GM19043 (cell line): ENCODE measurements at regions not wholly inside any gene's neighbourhood (a gene's known extent, or its start where the extent isn't known, plus 50 kb on each side); places are given as distances from the start of the nearest gene placed in this dataset.

Source experiments
- ATAC-seq: cut with Tn5 transposase; IDR thresholded peaks from one replicate; pipeline ENCODE4 v1.9.1; 2021; ENCODE audit warnings: low read depth; ENCODE audit not compliant: unreplicated experiment

DNA sequence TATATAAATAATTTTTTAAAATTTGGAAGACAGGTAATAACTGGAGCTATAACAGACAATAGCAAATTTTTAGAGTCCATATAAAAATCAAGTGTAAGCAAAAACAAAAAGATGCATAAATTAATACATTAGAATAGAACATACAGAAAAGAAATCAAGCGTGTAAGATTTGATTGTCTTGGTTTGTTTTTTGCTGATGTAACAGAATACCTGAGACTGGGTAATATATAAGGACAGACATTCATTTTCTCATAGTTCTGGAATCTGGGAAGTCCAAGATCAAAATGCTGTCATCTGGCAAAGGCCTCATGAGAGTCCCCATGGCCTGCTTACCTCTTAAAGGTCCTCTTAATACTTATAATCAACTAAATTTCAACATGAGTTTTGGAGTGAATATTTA lies 1010.1 kb downstream of the CDH18 start:
- ATAC-seq, result no peak

DNA sequence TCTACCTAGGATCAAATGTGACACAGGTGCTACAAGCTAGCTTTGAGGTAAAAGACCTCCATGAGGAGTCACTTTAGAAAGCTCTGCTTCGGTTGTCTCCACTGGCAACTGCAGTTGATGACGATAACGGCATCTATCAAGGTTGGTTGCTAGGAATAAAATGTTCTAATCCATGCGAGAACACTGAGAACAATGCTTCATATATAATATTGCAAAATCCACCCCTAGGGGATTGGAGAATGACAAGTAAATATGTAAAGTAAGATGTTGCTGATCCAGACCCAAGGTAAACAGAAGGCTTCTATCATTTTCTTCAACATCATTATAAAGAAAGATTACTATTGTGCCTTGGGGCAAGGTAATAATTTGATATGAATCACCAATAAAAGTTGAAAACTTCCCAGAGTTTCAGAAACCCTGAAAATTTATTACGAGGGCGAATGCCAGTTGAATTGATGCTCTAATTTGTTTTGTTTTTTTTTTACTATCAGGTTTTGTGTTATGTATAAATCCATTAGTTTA lies 1003.4 kb downstream of the CDH18 start:
- ATAC-seq, result no peak

DNA sequence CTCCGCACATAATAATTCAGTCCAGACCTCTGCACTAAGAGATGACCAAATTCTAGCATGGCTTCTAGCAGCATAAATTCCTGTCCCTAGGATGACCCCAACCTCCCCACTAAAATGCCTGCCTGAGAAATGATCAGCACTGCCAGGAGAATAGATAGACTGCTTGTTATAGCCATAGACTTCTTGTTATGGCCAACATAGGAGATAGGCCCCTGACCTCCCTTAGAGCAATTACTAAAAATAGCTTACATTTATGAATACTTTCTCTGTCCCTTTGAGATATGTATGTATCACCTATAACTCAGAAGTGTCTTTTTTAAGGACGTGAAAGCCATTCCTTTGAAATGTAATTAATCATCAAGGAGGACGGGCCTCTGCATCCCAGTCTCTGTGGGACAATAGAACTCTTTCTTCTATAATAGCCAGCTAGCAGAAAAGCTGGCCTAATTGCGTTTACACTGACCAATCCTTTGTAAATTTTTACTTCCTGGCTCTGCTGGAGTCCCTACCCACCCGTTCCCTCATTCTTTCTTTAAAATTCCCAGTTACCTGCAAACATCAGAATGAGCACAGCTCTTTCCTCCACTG lies 1002.7 kb downstream of the CDH18 start:
- no peak for ATAC-seq

DNA sequence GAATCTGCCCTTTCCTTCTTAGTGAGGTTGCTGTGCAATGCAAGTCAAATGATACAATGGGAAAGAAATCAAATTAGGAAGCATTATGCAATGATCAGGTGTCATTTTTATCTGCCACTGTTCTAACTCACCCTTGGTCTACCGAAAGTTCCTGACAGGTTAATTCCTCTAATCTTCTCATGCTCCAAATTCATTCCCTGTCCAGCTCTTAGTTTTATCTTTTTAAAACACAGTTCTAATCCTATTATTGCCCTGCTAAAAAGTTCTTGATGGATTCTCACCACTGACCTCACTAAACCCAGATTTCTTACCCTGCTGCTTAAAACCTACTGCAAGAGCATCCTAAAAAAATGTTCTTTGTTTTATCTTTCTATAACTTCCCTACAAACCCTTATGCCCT lies 1000.9 kb downstream of the CDH18 start:
- no peak for ATAC-seq

DNA sequence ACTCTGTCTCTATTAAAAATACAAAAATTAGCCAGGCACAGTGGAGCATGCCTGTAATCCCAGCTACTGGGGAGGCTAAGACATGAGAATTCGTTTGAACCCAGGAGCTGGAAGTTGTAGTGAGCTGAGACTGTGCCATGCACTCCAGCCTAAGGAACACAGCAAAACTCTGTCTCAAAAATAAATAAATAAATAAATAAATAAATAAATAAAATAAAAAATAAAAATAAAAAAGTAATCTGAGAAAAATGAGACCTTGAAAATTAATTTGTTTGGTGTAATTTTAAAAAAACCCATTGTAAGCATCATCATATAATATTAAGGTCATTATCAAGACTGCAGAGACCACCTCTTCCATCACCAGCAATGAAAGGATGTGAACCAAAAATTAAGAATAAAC lies 997.1 kb downstream of the CDH18 start:
- ATAC-seq, result no peak

DNA sequence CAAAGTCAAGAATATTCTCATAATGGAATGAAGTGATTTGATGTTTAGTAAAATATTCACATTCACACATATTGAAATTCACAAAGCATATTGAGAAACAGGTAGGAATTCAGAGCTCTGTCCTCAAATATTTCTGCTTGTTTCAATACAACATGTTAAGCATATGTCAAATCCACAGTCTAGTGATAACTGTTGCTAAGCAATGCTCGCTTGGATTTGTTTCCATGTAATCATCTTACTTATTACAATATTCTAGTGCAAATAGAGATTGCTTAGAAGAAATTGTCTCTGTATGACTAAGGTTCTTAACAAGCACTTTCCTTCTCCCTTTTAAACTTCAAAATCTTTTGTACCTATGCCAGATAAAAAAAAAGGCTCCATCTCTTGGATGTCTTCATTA lies 995.7 kb downstream of the CDH18 start:
- no peak for ATAC-seq

DNA sequence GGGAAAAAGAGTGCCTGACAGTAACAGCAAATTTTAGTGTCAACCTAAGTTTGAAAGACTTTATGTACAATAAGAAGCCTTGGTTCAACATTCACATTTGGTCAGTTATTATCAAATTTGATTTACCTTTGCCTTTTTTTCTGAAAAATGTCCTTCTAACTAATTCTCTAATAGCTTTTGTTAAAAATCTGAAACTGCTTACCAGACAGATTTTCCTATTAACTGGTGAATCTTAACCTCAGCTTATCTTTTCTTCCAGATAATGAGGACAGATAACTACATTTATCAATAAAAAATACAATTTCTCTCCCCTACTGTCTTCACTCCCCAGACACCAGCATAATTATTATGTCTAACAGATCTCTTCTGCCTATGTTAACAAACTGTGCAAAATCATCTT lies 988.5 kb downstream of the CDH18 start:
- no peak for ATAC-seq

DNA sequence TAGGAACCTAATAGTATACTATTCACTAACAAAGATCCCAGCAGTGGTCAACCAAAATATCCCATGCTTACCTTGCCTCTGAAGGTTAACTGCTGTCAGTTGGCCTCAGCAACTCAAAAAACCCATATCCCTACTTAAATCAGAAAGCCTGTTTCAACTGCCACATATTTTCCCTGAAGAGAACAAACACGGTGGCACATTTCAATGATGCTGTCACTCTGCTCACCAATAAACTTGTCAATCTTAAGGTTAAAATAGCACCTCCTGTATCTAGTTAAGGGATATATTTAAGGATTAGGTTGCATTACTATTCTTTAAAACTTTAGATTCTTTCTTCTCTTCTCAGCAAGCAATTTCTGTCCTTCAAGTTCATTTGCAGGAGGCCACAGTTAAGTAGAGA lies 986.9 kb downstream of the CDH18 start:
- ATAC-seq, result no peak

DNA sequence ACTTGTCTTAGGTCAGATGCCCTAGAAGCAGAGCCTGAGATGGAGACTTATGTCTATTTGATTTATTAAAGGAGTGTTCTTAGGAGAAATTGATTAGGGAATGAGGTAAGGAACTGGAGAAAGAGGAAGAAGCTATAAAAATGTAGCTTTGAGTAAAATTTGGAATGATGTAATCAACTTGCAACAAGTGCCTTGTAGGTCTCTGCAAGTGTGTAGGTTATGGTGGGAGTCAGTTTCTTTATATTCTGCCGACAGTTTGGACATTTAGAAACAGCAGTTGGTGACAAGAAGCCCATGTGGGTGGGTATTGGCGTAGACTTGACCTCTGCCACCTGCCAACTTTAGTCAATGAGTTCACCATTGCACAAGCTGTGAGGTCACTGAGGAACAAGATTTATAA lies 986.5 kb downstream of the CDH18 start:
- no peak for ATAC-seq

DNA sequence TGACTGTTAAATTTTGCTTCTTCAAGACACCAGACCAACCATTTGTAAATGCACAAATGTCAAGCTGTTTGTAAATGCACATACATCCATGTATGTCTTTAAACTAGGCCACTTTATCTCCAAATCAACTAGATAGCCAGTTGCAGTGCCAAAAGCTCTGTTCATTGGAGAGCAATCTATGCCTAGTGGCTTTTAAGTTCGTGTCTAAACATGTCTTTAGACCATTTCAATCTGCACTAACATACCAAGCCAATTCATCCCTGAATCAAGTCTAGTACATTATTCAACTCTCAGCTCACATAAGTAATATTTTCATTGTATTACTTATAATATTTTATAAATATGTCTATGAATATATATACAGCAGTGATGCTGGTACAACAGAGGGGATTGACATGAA lies 985.9 kb downstream of the CDH18 start:
- ATAC-seq, result no peak

DNA sequence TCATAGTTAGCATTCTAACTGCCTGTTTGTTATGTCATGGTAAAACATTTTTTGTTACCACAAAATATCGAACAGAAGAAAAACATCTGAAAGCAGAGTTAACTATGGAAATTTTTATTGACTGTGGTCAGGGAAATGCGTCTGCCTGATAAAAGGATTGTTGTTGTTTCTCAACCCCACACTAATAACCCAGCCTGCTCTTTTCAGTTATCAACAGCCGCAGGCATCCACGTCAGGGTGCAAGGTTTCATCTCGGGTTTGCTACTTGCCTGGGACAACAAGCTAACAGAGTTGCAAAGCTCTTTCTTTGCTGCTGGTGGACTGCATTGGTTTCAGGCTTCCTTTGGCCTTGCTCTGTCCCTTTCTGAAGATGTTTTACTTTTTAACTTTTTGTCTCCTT lies 969.2 kb downstream of the CDH18 start:
- no peak for ATAC-seq

DNA sequence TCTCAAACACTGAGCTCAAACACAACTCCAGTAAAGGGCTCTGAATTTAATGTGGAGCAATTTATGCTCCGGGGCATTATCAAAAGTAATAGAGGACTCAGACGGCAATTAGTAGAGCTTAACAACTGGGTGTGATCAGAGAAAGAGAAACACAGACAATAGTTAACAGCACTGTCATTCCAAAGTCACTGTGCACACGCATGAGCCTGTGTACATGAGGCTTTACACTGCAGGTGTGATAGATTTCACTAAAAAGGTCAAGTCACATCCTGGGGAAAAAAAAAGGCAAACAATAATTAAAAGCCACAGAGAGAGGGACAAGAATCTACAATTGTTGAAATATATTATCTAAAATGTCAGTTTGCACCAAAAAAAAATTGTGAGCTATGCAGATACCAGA lies 956.5 kb downstream of the CDH18 start:
- no peak for ATAC-seq

DNA sequence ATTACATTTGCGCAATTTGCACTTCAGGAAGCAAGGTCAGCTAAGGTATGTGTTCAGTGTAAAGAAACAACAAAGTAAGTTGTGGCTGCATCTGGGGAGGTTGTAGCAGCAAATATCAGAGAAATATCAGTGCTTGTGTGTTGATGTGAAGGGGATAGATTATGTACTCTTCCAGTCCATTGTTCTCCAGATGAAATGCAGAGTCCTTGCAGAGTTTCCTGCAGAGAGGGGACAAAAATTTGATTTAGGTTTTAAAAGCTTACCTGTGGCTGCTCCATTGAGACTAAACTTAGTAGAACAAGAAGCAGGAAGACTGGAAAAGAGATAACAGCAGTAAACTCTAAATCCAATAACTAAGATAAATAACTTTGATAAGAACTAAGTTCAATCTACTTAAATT lies 952.2 kb downstream of the CDH18 start:
- ATAC-seq, result no peak

DNA sequence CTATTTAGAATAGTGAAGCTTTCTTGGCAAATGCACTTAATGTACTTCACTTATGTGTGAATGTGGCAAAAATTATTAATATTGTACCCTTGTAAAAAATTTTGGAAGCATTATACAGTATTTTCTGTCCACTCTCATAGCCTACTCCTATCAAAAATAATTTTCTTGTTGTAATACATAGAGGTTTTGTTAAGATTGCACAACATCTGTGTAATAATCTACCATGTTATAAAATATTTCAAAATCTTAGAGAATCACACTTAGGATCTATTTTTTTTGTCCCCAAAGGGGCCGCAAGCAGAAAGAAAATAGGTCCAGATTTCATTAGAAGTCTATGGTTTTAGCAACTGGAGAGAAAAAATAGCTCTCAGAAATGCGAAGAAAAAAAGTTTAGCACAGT lies 945.9 kb downstream of the CDH18 start:
- no peak for ATAC-seq

DNA sequence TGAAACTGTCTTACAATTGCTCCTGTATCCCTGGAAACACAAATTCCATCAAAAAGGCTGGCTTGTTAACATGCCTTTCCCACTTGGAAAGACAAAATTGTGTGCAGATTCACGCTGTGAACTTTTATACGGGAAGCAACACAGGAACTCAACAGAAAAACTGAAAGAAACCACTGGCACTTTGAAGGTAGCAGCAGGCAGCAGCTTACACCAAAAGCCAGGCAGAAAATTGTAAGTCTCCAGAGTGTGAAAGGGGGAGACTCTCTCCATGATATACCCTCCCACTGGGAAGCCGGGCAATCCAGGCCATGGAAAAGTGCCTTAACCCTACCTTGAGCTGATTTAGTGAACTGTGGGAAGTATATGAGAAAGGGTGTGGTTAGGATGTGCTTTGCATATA lies 943.7 kb downstream of the CDH18 start:
- no peak for ATAC-seq

DNA sequence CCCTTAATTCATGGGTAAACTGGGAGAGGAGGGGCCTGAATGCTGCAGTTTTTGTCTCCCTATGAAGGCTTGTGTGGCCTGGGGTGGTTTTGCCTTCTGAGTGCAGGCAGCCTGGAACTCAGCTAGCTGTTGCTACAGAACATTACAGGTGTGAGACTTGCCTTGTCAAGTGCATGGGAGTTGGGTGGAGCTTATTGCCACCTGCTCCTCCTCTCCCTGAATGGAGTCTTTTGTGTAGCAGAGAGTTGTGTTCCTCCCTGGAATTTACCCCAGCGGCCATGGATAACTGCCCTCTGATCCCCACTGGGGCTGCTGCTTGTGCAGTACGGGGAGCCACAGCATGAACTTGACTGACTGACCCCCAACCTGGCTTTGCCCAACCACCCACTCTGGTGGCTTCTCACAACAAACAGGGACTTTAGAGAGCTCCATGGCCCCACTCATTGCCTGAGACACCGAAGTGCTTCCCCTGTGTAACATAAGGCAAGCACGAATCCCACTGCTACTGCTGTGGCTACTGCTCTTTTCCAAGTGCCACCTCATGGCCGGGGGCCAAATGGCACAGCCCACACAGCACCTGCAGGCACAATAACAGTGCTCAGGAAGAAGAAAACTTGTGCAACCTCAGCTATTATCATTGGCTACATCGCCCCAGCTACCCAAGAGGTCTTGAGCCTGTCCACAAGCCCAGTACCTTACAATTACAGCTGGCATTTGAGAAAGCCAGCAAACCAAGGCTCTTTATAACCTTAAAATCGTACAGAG lies 942.9 kb downstream of the CDH18 start:
- no peak for ATAC-seq

DNA sequence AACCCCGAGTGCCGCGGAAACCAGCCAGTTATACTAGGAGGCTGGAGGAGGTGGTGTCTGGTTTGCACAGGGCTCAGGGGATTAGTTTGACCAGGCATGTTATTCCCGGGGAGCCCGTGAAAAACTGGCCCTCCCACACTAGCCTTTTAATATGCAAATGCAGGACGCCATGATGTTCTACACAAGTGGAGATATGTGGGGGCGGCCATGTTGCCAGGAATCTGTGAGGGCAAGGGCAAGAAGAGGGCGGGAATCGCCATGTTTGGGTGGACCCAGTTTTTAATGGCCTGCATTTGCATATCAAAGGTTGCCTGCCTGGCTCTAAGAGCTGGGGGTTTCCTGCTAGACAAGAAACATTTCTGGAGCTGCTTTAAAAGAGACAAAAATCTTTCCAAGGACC lies 940.7 kb downstream of the CDH18 start:
- no peak for ATAC-seq

DNA sequence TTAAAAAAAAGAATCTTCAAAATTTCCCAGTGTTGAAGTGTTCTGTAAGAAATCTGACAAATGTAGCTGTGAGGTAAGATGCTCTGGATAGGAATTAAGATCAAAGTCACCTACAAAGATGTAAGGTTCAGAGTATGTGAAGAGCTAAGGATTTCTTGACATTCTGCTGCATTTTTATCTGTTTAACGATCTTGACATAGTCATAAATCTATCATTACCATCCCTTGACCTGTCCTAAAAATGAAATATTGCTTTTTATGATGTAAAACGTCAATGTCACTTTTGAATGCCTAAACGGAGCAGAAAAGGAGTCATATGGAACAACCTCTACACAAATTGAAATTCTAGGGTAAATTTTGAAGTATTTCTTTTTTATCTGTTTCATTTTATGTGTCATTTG lies 939.3 kb downstream of the CDH18 start:
- no peak for ATAC-seq

DNA sequence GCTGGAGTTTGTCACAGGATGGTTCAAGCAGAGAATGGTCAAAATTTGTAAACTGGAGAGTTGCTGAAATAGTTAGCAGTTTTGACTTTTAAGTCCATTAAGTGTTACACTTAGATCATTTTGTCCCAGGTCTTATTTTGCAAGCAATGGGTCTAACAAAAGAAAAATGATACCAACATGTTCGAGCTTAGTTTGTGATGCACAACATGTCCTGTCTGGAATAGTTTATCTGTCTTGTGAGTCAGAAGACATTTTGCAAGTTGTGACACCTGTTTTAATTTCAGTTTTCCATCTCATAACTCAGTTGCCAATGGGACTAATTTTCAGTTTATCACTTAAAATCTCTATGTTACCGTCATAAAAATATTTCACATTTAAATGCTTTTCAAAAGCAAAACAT lies 929.8 kb downstream of the CDH18 start:
- no peak for ATAC-seq

DNA sequence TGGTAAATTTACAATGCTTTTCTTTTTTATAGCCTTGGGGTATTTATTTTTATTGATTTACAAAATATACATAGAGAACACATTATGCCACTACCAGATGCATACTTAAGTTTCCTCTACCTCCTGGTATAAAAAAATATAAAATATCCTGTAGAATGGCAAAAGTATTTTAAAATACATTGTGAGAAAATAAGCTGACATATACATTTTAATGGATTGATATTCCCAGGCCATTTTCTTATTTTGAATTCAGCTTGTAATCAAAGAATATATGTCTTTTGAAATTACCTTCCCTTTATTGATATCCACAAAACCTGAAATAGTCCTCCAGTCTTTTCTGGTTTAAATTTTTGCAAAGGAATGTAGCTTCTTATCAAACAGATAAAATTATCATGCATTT lies 923.9 kb downstream of the CDH18 start:
- no peak for ATAC-seq

DNA sequence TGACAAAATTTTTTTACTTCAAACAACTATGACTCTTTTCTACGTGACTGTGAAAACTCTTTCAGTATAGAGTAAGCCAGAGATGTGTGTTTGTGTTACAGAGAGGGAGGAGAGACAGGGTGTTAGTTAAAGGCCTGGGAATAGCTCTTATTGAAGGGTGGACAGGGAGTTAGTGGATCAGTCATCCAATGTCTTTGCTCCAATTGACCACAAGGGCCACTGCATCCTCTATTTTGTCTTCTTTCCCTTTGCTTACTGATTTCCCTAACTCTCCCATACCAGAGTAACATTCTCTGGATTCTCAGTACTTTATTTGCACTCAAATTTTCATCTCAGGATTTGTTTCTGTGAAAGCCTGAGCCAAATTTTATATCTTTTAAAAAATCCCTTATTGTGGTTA lies 920.3 kb downstream of the CDH18 start:
- ATAC-seq, result no peak

DNA sequence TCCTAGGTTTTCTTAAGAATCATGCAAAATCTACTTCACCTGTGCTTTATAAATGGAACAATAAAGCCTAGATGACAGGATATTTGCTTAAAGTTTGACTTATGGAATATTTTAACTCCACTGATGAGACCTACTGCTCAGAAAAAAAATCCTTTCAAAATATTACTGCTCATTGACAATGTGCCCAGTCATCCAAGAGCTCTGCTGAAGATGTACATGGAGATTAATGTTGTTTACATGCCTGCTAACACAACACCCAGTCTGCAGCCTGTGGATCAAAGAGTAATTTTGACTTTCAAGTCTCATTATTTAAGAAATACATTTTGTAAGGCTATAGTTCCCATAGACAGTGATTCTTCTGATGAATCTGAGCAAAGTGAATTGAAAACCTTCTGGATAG lies 889.6 kb downstream of the CDH18 start:
- ATAC-seq, result no peak
